Neural cell (in vitro differentiated cells): ENCODE measurements at regions not wholly inside any gene's neighbourhood (a gene's known extent, or its start where the extent isn't known, plus 50 kb on each side); places are given as distances from the start of the nearest gene placed in this dataset.

Experiments used
- EP300 ChIP-seq: fragments of 450-650 bp; conservative IDR thresholded peaks from 2 replicates; pipeline ENCODE4 v1.6.1; 2014; ENCODE audit warnings: antibody characterized with exemption, mild to moderate bottlenecking, moderate library complexity; ENCODE audit not compliant: poor library complexity, severe bottlenecking
- EZH2 ChIP-seq: fragments of 200-600, 300-800 bp; shearing (Covaris generic), sonication (generic); IDR thresholded peaks from 2 replicates; pipeline ENCODE4 v1.6.1; 2014; ENCODE audit warnings: antibody characterized with exemption, low read length, borderline replicate concordance, mild to moderate bottlenecking; ENCODE audit not compliant: insufficient read depth, poor library complexity, severe bottlenecking
- MXI1 ChIP-seq: fragments of 450-650 bp; conservative IDR thresholded peaks from 2 replicates; pipeline ENCODE4 v1.6.1; 2014; ENCODE audit warnings: antibody characterized with exemption, mild to moderate bottlenecking; ENCODE audit not compliant: poor library complexity, severe bottlenecking
- POLR2AphosphoS5 ChIP-seq: IDR thresholded peaks from 2 replicates; pipeline ENCODE4 v1.6.1; 2012
- RAD21 ChIP-seq: fragments of 450-650 bp; conservative IDR thresholded peaks from 2 replicates; pipeline ENCODE4 v1.6.1; 2014; ENCODE audit warnings: antibody characterized with exemption, mild to moderate bottlenecking, moderate library complexity
- SMC3 ChIP-seq: fragments of 450-650 bp; conservative IDR thresholded peaks from 2 replicates; pipeline ENCODE4 v1.6.1; 2014; ENCODE audit warnings: antibody characterized with exemption, mild to moderate bottlenecking, moderate library complexity; ENCODE audit not compliant: poor library complexity
- TAF1 ChIP-seq: IDR thresholded peaks from 2 replicates; pipeline ENCODE4 v1.6.1; 2012; ENCODE audit warnings: low read depth
- TF ChIP-seq, protein P1 (sequence below): fragments of 450-650 bp; IDR thresholded peaks from 2 replicates; pipeline ENCODE4 v1.5.1; 2014; ENCODE audit warnings: antibody characterized with exemption, mild to moderate bottlenecking, moderate library complexity; ENCODE audit not compliant: poor library complexity, severe bottlenecking
- TF ChIP-seq, protein P2 (sequence below): IDR thresholded peaks from 2 replicates; pipeline ENCODE4 v1.6.1; 2012; ENCODE audit warnings: borderline replicate concordance

DNA sequence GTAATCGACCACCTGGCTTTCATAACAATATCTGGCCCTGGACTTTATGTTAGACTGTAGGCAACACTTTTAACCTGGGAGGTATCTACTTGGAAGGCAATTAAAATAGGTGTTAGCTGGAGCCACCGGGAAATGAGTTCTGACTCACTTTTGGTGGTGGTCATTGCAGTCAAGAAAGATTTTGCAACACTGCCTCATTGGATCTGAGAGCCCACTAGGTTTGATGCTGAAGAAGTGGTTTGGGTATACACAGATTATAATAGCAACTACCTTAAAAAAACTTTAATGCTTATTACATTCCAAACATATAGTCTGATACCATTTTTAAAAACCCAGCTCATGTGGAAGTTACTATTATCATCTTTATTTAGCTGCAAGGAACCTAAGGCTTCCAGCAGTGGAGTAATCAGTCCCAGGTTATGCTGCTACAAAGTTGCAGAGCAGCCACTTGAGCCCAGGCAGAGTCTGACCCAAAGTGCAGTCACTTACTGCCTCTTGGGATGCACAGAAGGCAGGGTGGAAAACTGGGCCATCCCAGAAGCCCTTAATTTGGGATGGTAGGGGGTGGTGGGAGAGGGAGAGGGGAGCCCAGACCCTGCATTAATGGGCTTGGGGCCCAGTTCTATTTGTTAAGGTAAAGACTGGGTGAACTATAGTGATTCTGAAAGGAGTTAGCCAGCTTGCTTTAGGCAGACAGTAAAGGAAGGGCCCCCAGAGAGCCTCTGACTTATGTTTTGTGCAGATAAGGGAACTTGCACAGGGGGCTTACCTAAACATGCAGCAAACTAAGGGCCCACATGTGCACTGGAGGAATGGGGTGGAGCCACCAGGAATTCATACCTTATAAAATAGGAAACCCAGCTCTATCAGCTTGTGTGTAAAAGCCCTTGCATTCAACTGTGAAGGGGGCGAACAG, 149.4 kb downstream of the SNX19 start:
- TF ChIP-seq, protein P1, sequence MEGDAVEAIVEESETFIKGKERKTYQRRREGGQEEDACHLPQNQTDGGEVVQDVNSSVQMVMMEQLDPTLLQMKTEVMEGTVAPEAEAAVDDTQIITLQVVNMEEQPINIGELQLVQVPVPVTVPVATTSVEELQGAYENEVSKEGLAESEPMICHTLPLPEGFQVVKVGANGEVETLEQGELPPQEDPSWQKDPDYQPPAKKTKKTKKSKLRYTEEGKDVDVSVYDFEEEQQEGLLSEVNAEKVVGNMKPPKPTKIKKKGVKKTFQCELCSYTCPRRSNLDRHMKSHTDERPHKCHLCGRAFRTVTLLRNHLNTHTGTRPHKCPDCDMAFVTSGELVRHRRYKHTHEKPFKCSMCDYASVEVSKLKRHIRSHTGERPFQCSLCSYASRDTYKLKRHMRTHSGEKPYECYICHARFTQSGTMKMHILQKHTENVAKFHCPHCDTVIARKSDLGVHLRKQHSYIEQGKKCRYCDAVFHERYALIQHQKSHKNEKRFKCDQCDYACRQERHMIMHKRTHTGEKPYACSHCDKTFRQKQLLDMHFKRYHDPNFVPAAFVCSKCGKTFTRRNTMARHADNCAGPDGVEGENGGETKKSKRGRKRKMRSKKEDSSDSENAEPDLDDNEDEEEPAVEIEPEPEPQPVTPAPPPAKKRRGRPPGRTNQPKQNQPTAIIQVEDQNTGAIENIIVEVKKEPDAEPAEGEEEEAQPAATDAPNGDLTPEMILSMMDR, result no peak
- no peak for TF ChIP-seq SMC3
- TF ChIP-seq TAF1, result no peak
- TF ChIP-seq EZH2, result no peak
- TF ChIP-seq, protein P2, sequence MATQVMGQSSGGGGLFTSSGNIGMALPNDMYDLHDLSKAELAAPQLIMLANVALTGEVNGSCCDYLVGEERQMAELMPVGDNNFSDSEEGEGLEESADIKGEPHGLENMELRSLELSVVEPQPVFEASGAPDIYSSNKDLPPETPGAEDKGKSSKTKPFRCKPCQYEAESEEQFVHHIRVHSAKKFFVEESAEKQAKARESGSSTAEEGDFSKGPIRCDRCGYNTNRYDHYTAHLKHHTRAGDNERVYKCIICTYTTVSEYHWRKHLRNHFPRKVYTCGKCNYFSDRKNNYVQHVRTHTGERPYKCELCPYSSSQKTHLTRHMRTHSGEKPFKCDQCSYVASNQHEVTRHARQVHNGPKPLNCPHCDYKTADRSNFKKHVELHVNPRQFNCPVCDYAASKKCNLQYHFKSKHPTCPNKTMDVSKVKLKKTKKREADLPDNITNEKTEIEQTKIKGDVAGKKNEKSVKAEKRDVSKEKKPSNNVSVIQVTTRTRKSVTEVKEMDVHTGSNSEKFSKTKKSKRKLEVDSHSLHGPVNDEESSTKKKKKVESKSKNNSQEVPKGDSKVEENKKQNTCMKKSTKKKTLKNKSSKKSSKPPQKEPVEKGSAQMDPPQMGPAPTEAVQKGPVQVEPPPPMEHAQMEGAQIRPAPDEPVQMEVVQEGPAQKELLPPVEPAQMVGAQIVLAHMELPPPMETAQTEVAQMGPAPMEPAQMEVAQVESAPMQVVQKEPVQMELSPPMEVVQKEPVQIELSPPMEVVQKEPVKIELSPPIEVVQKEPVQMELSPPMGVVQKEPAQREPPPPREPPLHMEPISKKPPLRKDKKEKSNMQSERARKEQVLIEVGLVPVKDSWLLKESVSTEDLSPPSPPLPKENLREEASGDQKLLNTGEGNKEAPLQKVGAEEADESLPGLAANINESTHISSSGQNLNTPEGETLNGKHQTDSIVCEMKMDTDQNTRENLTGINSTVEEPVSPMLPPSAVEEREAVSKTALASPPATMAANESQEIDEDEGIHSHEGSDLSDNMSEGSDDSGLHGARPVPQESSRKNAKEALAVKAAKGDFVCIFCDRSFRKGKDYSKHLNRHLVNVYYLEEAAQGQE, result no peak
- no peak for TF ChIP-seq EP300
- no peak for TF ChIP-seq POLR2AphosphoS5
- no peak for TF ChIP-seq RAD21
- TF ChIP-seq MXI1, result no peak
